ENCODE measurements at regions not wholly inside any gene's neighbourhood (a gene's known extent, or its start where the extent isn't known, plus 50 kb on each side); places are given as distances from the start of the nearest gene placed in this dataset.

- TF ChIP-seq CTCF (IDR thresholded peaks at IDR 0.05) (no peak), POLR2A (IDR thresholded peaks at IDR 0.05) (no peak)
These were observed 432.5 kb upstream of the MEF2C start for GRCh38 chr5:89315286-89316100.
